Caco-2 (cell line): ENCODE measurements at regions not wholly inside any gene's neighbourhood (a gene's known extent, or its start where the extent isn't known, plus 50 kb on each side); places are given as distances from the start of the nearest gene placed in this dataset.

Experiments used
- BruUV-seq: library from RNA; stranded (reverse); fragments of 400-500 nt; replicated peaks from 2 replicates; lab custom pipeline; 2021; lab: Mats Ljungman, UMichigan
- CTCF ChIA-PET: fragments of 300-600 bp; sonication (Branson Sonifier 250); formaldehyde crosslinking; loops from one replicate; lab custom pipeline; 2022; ENCODE audit warnings: antibody characterized with exemption; lab: Charles Lee
- POLR2A ChIA-PET: fragments of 300-600 bp; sonication (Branson Sonifier 250); formaldehyde crosslinking; loops from one replicate; lab custom pipeline; 2022; ENCODE audit warnings: antibody characterized with exemption; lab: Charles Lee
- DNase-seq, 2 experiments: peaks; one replicate each; pipeline versions ENCODE4 v3.0.0 to v3.0.0-alpha.2; 2020 to 2022
- H3K27me3 ChIP-seq: replicated peaks from 2 replicates; pipeline ENCODE4 v1.6.0; 2011; ENCODE audit warnings: low read length; ENCODE audit not compliant: control insufficient read depth, insufficient read depth
- H3K36me3 ChIP-seq: 2 replicates; pipeline ENCODE4 v1.5.1; 2011; ENCODE audit warnings: low read length; ENCODE audit not compliant: control insufficient read depth, insufficient read depth
- H3K4me1 ChIP-seq: fragments of 250-450 bp; sonication (Bioruptor Pico); 2 replicates; pipeline ENCODE4 v1.5.1; 2020; ENCODE audit warnings: mild to moderate bottlenecking
- H3K4me3 ChIP-seq: 2 replicates; pipeline ENCODE4 v1.5.1; 2011; ENCODE audit warnings: low read depth, mild to moderate bottlenecking, control low read depth, low read length
- H3K9me3 ChIP-seq: fragments of 250-450 bp; sonication (Bioruptor Pico); 2 replicates; pipeline ENCODE4 v1.5.1; 2020; ENCODE audit warnings: mild to moderate bottlenecking, moderate library complexity
- H3K27ac Mint-ChIP-seq: one replicate; pipeline ENCODE4 v1.8.0; 2022; ENCODE audit warnings: mixed read lengths; ENCODE audit not compliant: unreplicated experiment
- H3K27me3 Mint-ChIP-seq: one replicate; pipeline ENCODE4 v1.8.0; 2022; ENCODE audit warnings: mixed read lengths; ENCODE audit not compliant: insufficient read depth, unreplicated experiment
- H3K36me3 Mint-ChIP-seq: one replicate; pipeline ENCODE4 v1.8.0; 2022; ENCODE audit warnings: mild to moderate bottlenecking, mixed read lengths; ENCODE audit not compliant: insufficient read depth, unreplicated experiment
- H3K4me1 Mint-ChIP-seq: one replicate; pipeline ENCODE4 v1.8.0; 2022; ENCODE audit warnings: low read depth, mixed read lengths; ENCODE audit not compliant: unreplicated experiment
- H3K4me3 Mint-ChIP-seq: one replicate; pipeline ENCODE4 v1.8.0; 2022; ENCODE audit warnings: mild to moderate bottlenecking, moderate library complexity, mixed read lengths; ENCODE audit not compliant: unreplicated experiment
- H3K9me3 Mint-ChIP-seq: one replicate; pipeline ENCODE4 v1.8.0; 2022; ENCODE audit warnings: mixed read lengths; ENCODE audit not compliant: unreplicated experiment
- intact Hi-C: fragments of 100-400 bp; cut with micrococcal nuclease; formaldehyde crosslinking; loops from one replicate; pipeline ENCODE4 v1.10.0; 2022; ENCODE audit not compliant: unreplicated experiment
- TF ChIP-seq, protein P1 (sequence below), 2 experiments: fragments of 200-600 bp in 1 of 2; IDR thresholded peaks; 1 replicate in 1 of 2; 2 replicates in 1 of 2; pipeline versions ENCODE4 v1.5.1 to v1.8.0; 2011 to 2022; ENCODE audit warnings: antibody characterized with exemption in 1 of 2, control low read depth in 1 of 2, inconsistent platforms in 1 of 2, low read depth in 1 of 2, low read length in 1 of 2, mild to moderate bottlenecking in 1 of 2, moderate library complexity in 1 of 2; ENCODE audit not compliant: insufficient read depth in 1 of 2, severe bottlenecking in 1 of 2, unreplicated experiment in 1 of 2

DNA sequence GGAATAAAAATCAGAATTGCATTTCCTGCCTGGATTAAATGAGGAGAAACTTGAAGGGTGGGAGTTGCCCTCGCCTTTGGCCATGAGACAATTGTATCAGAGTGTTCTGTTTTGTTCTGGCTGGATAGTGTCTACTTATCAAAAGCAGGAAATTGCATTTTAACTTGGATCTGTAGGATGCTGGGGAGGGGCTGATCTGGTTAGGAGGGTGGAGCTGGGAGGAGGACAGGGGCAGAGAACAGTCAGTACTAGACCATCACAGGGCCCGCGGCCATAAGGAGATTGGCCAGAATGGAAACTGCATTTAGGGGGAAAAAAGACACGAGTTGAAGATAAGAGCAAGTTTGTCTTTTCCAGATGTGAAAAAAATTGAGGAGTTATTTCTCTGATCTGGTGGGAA lies 199.1 kb upstream of the POU3F3 start:
- no peak overlapping the region for H3K4me3 Mint-ChIP-seq
- no peaks in the 10 kb centered on the region for H3K9me3 Mint-ChIP-seq
- ChIA-PET CTCF (interaction anchor here (0.7 kb wide), 1 partner anchor 981 kb away, joined by 3 read pairs; no protein-coding TSS in a partner anchor), POLR2A (no interaction called here)
- Histone ChIP-seq H3K4me1 (no peaks in the 10 kb centered on the region), H3K27me3 (no peaks in the 10 kb centered on the region; the same call in 1 of the 2 replicates), H3K4me3 (no peak overlapping the region), H3K36me3 (no peaks in the 10 kb centered on the region), H3K9me3 (no peaks in the 10 kb centered on the region)
- no peaks in the 10 kb centered on the region for H3K4me1 Mint-ChIP-seq
- H3K27me3 Mint-ChIP-seq: peaks cover 28% of the 10 kb centered on the region
- H3K27ac Mint-ChIP-seq: no peak overlapping the region
- H3K36me3 Mint-ChIP-seq: no peaks in the 10 kb centered on the region
- TF ChIP-seq, protein P1, sequence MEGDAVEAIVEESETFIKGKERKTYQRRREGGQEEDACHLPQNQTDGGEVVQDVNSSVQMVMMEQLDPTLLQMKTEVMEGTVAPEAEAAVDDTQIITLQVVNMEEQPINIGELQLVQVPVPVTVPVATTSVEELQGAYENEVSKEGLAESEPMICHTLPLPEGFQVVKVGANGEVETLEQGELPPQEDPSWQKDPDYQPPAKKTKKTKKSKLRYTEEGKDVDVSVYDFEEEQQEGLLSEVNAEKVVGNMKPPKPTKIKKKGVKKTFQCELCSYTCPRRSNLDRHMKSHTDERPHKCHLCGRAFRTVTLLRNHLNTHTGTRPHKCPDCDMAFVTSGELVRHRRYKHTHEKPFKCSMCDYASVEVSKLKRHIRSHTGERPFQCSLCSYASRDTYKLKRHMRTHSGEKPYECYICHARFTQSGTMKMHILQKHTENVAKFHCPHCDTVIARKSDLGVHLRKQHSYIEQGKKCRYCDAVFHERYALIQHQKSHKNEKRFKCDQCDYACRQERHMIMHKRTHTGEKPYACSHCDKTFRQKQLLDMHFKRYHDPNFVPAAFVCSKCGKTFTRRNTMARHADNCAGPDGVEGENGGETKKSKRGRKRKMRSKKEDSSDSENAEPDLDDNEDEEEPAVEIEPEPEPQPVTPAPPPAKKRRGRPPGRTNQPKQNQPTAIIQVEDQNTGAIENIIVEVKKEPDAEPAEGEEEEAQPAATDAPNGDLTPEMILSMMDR (IDR thresholded peaks at IDR 0.05; ENCODE audit: insufficient read depth in 1 of 2, low read depth in 1 of 2, low read length in 1 of 2, severe bottlenecking in 1 of 2, unreplicated experiment in 1 of 2): no peak
- intact Hi-C loops: no loop called here
- BruUV-seq: no TSS peak
- no peak for DNase-seq

DNA sequence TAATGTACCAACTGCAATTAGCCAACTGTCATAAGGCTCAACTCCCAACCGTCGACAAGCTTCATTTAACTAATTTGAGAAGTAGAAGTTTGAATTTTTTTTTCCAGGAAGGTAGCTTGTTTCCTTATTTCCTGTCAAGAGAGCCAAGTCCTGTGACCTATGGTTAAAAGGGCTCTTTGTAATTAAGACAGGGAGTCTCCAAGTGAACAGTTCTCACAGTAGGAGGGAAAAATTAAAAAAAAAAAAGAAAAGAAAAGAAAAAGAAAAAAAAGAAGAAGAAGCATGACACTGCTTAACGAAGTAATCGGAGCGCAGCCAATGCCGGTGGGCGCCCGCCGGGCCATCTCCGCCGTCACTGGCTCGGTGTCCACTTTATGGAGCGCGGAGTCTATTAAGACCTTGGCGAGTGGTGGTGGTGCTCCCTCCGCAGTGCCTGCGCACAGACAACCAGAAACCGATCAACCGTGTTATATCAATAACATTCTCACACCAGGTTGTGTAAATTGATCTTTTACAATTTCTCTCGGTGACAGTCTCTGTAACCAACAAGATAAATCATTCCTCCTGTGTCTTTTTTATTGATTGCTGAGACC lies 197.2 kb upstream of the POU3F3 start:
- intact Hi-C loops: no loop called here
- H3K4me3 Mint-ChIP-seq: no peak overlapping the region
- ChIA-PET POLR2A (no interaction called here), CTCF (no interaction called here)
- H3K36me3 ChIP-seq: no peaks in the 10 kb centered on the region
- H3K4me3 ChIP-seq: no peak overlapping the region
- DNase-seq: no peak
- no peaks in the 10 kb centered on the region for H3K9me3 Mint-ChIP-seq
- H3K4me1 ChIP-seq: no peaks in the 10 kb centered on the region
- H3K27me3 Mint-ChIP-seq: peaks cover 26% of the 10 kb centered on the region
- no peaks in the 10 kb centered on the region; the same call in 1 of the 2 replicates for H3K27me3 ChIP-seq
- H3K4me1 Mint-ChIP-seq: no peaks in the 10 kb centered on the region
- TF ChIP-seq, protein P1 (IDR thresholded peaks at IDR 0.05; ENCODE audit: insufficient read depth in 1 of 2, low read depth in 1 of 2, low read length in 1 of 2, severe bottlenecking in 1 of 2, unreplicated experiment in 1 of 2): no peak
- H3K27ac Mint-ChIP-seq: no peak overlapping the region
- no peaks in the 10 kb centered on the region for H3K36me3 Mint-ChIP-seq
- no TSS peak for BruUV-seq
- no peaks in the 10 kb centered on the region for H3K9me3 ChIP-seq

DNA sequence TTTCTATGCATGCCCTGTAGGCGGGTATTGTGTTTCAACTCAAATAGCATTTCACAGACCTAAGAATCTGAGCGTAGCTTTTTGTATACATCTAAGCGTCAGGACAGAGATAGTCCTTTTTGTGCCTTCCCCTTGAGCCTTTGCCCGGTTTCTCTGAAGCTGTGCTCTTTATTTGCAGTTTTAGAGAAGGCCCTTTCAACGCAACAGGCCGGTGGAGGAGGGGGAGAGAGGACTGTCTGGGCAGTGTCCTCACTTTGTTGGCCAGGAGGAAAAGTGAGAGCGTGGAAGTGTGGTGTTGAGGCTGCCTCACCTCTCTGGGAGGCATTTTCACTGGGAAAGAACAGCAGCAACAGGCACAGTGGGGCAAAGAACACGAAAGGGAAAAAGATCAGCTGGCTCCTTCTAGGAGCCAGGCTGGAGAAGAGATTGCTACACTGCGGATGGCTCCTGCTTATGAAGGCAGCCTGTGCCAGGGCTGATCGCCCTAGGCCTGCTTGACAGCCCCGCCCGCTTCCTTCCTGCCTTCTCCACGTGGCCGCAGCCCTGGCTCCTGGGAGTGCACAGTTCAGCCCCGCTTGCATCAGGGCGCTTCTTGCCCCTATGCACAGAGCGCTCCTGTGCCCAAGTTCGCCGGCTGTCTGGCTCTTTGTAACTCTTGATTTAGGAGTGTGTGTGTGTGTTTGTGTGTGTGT lies 195.6 kb upstream of the POU3F3 start:
- TF ChIP-seq, protein P1 (IDR thresholded peaks at IDR 0.05; ENCODE audit: insufficient read depth in 1 of 2, low read depth in 1 of 2, low read length in 1 of 2, severe bottlenecking in 1 of 2, unreplicated experiment in 1 of 2): no peak
- no peak overlapping the region for H3K4me3 ChIP-seq
- no peaks in the 10 kb centered on the region for H3K9me3 Mint-ChIP-seq
- H3K4me1 Mint-ChIP-seq: no peaks in the 10 kb centered on the region
- H3K9me3 ChIP-seq: no peaks in the 10 kb centered on the region
- no peak overlapping the region for H3K27ac Mint-ChIP-seq
- POLR2A ChIA-PET: no interaction called here
- H3K36me3 Mint-ChIP-seq: no peaks in the 10 kb centered on the region
- no peaks in the 10 kb centered on the region for H3K36me3 ChIP-seq
- no peak overlapping the region for H3K4me3 Mint-ChIP-seq
- BruUV-seq: no TSS peak
- DNase-seq: no peak
- intact Hi-C loops: no loop called here
- no peaks in the 10 kb centered on the region; the same call in 1 of the 2 replicates for H3K27me3 ChIP-seq
- CTCF ChIA-PET: no interaction called here
- H3K27me3 Mint-ChIP-seq: peaks cover 25% of the 10 kb centered on the region
- H3K4me1 ChIP-seq: no peaks in the 10 kb centered on the region
